IPS-NIHi7 (cell line): ENCODE measurements at regions not wholly inside any gene's neighbourhood (a gene's known extent, or its start where the extent isn't known, plus 50 kb on each side); places are given as distances from the start of the nearest gene placed in this dataset.

ENCODE experiments used
- DNase-seq: peaks from one replicate; pipeline ENCODE4 v3.0.0; 2012; ENCODE audit warnings: mixed read lengths; ENCODE audit errors: extremely low spot score

DNA sequence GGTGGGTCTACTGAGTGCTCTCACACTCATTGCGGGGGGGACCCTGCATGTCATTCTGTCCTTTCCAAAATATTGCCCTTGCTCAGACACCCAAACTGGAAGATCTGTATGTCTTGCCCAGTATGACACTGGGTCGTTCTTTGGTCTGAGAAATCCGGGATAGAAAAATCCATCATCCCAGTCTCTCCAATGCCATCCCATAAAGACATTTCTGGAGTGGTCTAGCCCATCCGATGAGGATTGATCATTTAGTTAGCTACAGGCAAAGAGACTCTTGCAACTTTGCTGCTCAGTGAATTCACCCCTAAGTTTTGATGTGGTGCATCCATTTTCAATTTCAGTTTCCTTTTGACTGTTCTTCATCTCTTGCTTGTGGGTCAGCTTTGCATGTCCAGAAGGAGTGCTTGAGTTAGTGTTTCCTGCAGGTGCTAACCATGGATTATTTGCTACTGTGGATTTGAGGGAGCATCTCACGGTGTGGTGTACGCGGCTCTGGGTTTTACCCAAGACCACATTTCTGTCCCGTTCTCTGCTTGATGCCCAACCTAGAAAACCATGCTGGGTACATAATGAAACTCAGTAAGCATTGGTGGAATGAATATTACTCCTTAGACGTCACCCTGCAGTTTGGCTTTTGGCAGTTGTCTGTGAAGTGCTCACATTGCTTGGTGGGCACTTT, 247.0 kb upstream of the MKI67 start:
- DNase-seq = no peak

DNA sequence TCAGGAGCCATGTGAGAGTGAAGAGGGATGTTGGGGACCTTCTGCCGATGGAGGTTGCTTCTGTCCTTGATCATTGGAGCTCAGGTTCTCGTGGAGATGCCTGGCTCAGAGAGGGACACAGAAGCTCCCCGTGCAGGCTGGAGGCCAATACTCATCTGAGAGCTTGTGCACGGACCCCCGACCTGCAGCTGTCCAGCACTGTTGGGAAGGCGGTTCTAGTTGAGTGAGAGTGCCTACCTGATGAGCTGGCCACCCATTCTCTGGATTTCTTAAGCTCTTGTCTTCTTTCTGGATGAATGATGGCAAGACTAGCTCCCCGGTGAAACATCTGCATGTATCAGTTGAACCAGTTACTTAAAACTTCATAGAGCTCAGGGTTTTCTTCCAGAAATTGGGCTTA, 247.6 kb upstream of the MKI67 start:
- DNase-seq = no peak

- no peak for DNase-seq
These were observed 248.9 kb upstream of the MKI67 start for GRCh38 chr10:128375171-128375570.

GRCh38 chr10:128377364-128377987, 251.3 kb upstream of the MKI67 start:
- no peak for DNase-seq

GRCh38 chr10:128377988-128378387, 251.8 kb upstream of the MKI67 start:
- no peak for DNase-seq

DNA sequence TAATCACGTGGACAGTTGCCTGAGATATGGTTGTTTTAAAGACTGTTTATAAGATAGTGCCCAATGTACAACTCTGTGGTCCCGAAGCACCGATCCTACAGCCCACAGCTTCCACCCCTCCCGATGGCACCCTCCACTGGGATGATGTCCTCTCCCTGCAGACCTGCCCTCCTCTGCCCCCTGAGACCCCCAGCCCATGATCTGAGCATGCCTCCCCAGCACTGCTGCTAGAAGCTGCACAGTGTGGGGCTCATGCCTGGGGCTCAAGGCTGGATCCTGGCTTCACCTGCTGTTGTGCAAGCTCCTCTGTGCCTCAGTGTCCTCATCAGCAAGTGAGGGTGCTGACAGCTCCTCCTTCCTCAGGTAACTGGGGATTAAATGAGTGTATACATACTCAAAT, 254.7 kb upstream of the MKI67 start:
- DNase-seq = no peak

- DNase-seq = no peak
These were observed 256.0 kb upstream of the MKI67 start for GRCh38 chr10:128382225-128382624.

- no peak for DNase-seq
These were observed 258.6 kb upstream of the MKI67 start for GRCh38 chr10:128384831-128385230.

DNA sequence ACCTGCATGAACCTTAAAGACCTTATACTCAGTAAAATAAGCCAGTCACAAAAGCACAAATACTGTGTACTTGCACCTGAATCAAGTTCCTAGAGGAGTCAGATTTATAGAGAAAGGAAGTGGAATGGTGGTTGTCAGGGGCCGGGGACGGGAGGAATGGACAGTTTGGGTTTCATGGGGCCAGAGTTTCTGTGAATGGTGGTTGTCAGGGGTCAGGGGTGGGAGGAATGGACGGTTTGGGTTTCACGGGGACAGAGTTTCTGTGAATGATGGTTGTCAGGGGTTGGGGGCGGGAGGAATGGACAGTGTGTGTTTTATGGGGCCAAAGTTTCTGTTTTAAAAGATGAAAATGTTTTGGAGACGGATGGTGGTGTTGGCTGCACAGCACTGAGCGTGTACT, 260.0 kb upstream of the MKI67 start:
- no peak for DNase-seq

DNA sequence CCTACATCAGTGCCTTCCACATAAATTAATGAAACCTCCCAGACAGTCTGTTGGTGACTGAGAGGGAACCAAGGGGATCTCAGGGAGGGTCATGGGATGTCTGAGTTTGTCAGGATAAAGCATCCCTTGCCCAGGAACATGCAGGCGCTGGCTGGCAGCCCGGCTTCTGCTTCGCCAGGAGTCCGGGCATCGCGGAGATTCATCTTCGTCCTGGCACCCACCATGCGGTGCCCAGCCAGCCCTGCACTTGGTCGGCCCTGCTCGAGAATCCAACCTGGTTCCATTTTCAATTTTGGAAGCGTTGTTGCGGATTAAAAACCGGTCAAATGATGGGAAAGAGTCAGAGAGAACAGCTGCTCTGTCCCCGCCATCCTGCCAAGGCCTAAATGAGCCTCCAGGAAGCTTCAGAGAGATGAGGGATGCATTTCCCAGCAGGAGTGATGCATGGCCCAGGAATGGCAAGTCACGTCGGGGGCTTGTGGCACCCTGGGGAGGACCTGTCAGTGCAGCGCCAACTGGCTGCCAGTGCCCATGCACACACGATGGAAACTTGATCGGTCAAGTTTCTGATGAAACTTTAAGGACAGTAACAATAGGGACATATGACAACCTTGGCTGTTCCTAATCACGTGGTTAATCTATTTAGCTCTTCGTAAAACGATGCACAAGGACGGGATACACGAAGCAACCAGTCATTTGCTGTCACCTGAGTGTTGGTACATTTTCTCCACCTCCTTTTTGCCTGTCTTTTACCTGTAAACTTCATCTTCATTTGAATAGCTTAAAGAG, 260.8 kb upstream of the MKI67 start:
- no peak for DNase-seq

GRCh38 chr10:128390596-128390995, 264.4 kb upstream of the MKI67 start:
- DNase-seq = no peak

DNA sequence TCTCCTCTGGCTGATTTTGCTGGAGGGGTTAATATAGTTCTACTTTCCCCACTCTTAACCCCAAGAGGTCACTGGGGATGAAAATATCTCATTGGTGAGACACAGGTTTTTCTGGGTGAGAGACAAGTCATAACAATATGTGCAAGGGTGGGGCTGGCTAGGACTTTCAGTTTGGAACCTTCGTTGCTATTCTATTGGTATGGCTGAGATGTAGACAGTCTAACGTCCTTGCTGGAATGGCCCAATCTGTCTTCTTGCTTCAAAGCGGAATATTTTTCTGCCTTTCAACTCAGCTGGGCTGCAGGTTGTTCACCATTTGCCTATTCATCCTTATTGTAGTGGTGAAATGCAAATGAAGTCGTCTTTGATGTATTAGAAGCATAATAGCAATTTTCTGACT, 267.3 kb upstream of the MKI67 start:
- DNase-seq = no peak

- DNase-seq = no peak
These were observed 271.9 kb upstream of the MKI67 start for GRCh38 chr10:128398118-128398517.

DNA sequence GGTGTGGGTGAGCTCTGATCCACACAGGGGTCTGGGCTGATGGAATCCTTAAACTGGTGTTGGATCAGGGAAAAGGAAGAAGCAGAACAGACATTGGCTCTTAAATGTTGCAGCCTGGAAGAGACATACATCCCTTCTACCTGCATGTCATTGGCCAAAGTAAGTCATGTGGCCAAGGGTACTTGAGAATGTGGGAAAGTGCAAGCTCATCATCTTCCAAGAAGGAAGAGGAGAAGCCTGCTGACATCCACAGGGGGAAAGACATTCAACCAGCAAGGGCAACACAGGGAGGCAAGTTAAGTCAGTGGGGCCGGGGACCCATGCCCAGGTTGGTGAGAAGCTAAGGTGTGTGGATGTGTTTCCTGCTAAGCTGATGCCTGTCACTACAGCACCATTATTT, 272.8 kb upstream of the MKI67 start:
- no peak for DNase-seq

DNA sequence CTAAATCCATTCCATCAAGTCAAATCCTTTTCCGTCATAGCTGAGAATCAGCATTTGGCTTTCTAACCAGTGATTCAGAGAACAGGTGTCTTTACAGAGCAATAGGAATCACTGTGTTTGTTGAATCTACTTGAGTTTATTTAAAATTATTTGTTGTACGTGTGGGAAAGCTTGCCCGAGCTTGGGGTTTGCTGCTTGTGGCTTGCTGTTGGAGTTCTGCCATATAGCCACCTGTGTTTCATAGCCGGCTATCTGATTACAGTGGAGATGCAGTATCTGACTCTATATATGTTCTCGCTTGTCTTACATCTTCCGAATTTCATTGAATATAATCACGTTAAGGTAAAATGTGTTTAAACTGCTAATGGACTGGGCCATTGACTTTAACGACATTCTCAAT, 274.3 kb upstream of the MKI67 start:
- no peak for DNase-seq

DNA sequence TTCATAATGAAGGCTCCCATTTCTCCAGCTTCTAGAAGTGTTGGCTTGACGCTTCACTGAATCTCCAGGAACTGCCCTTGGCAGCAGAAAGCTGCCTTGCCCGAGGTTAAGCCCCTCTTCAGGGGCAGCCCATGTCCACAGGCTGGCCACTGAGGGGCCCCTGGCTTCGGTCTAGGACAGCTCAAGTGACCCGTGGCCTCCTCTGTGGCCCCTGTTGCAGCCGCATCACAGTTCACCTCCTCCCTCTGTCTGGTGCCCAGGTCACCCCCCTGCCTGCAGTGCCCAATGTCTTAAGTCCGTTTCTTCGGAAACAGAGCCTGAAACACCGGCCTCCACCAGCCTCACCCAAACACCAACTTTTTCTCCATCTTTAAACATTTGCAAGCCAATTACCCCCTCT, 279.2 kb upstream of the MKI67 start:
- DNase-seq = no peak

DNA sequence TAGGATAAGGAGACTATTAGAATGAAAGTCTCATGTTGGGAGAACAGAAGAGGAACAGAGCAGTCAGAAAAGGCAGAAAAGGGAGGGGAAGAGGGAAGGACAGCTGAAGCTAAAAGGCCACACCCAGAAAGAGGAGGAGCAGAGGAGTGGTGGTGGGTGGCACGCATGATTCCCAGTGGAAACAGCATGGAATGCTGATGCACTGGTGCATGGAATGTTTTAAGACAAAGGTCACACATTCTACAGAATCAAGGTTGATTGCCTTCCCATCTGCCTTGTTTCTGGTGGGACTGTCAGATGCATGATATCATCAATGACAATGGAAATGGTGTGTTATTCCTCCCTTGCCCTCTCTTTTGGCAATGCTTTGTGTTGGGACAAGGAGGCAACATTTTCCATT, 285.4 kb upstream of the MKI67 start:
- no peak for DNase-seq

DNA sequence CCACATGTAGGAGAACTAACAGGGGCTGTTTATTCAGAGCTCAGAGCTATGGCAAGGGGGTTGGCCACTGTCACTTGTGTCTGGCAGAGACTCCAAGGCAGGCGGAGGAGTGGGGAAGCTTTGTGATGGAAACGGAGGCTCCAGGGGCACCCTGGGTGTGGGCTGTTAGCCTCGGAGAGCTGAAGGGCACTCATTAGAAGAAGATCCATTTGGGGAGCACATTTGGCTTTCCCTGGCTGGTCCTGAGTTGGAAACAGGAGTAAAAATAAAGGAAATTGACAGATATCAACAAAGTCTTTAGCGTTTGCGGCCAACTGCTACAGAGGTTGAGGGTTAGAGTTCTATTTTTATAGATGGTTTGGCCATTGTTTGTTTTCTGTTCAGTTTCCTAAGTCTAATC, 288.3 kb upstream of the MKI67 start:
- no peak for DNase-seq

GRCh38 chr10:128416231-128416630, 290.0 kb upstream of the MKI67 start:
- DNase-seq = no peak

DNA sequence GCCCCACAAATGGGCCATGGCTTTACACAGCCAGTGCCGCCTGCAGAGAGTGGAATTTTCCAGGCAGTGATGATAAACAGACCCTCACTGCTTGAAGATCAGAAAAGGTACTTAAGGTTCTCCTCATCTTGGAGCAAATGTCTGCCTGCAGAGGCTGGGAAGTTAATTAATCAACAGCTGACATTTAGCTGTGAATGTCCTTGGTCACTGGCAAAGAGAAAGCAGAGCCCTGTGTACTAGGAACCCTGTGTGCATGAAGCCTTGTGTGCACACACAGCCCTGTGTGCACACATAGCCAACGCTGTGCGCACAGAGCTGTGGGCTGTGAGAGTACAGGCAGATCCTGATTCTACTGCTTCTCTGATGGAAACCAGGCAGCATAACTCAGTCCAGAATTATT, 291.6 kb upstream of the MKI67 start:
- DNase-seq = no peak

DNA sequence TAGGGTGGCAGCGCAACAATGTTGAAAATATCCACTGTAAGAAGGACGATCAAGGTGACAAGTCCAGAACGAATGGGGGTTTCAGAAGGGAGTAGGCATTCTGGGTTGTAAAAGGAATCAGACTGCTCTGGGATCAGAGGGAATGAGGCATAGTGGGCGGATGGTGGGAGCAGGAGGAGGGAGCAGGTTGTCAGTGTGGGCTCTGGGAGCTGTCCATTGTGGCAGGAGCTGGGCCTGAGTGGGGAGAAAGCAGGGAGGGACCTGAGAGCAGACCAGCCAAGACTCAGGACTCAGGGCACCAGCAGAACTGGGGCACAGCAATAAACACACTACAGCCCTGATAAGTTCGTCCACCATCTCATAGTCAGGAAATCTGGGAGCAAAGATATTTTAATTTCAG, 292.6 kb upstream of the MKI67 start:
- no peak for DNase-seq

GRCh38 chr10:128419466-128420019, 293.3 kb upstream of the MKI67 start:
- DNase-seq = no peak

GRCh38 chr10:128420623-128421022, 294.4 kb upstream of the MKI67 start:
- no peak for DNase-seq
